ENCODE measurements at regions not wholly inside any gene's neighbourhood (a gene's known extent, or its start where the extent isn't known, plus 50 kb on each side); places are given as distances from the start of the nearest gene placed in this dataset.

GRCh38 chrX:65591206-65591605 lies 56.6 kb upstream of the LAS1L start:
- Histone ChIP-seq H2AFZ (ENCODE audit: low read length) (no peak overlapping the region), H3K4me1 (ENCODE audit: control insufficient read depth, extremely low read depth, insufficient read depth, low read length) (no peaks in the 10 kb centered on the region), H3K27me3 (ENCODE audit: control insufficient read depth, insufficient read depth, low read length) (no peaks in the 10 kb centered on the region), H3K4me2 (ENCODE audit: extremely low read depth, insufficient read depth, low read length) (no peak overlapping the region), H3K36me3 (ENCODE audit: control insufficient read depth, insufficient read depth, low read length) (no peaks in the 10 kb centered on the region), H3K4me3 (replicated peaks in 1 of 4; ENCODE audit: control extremely low read depth in 1 of 4, insufficient read depth in 1 of 4, low read depth in 3 of 4, low read length in 4 of 4) (no peak overlapping the region), H3K79me2 (ENCODE audit: control insufficient read depth, insufficient read depth, low read length) (no peaks in the 10 kb centered on the region), H3K9ac (ENCODE audit: insufficient read depth, low read length) (no peak overlapping the region), H3K27ac (ENCODE audit: insufficient read depth, low read length) (no peak overlapping the region), H4K20me1 (ENCODE audit: control insufficient read depth, extremely low read depth, insufficient read depth, low read length) (no peaks in the 10 kb centered on the region), H3K9me3 (ENCODE audit: control insufficient read depth, insufficient read depth, low read depth, low read length) (no peaks in the 10 kb centered on the region)
- TF ChIP-seq EZH2 (IDR thresholded peaks at IDR 0.05; ENCODE audit: low read length, missing control alignments) (no peak), CTCF (conservative IDR thresholded peaks at IDR 0.05 in 1 of 2, IDR thresholded peaks at IDR 0.05 in 1 of 2; ENCODE audit: low read depth in 1 of 2, low read length in 2 of 2) (no peak)
- no peak for DNase-seq (ENCODE audit: low read depth in 2 of 2)

- H3K27me3 ChIP-seq (ENCODE audit: control insufficient read depth, insufficient read depth, low read length), result no peaks in the 10 kb centered on the region
- TF ChIP-seq CTCF (conservative IDR thresholded peaks at IDR 0.05 in 1 of 2, IDR thresholded peaks at IDR 0.05 in 1 of 2; ENCODE audit: low read depth in 1 of 2, low read length in 2 of 2) (no peak), EZH2 (IDR thresholded peaks at IDR 0.05; ENCODE audit: low read length, missing control alignments) (no peak)
- DNase-seq (ENCODE audit: low read depth in 2 of 2), result no peak
- no peaks in the 10 kb centered on the region for H3K9me3 ChIP-seq (ENCODE audit: control insufficient read depth, insufficient read depth, low read depth, low read length)
- peak overlapping the region in 1 of 4 experiments; percentile 53 for H3K4me3 ChIP-seq (replicated peaks in 1 of 4; ENCODE audit: control extremely low read depth in 1 of 4, insufficient read depth in 1 of 4, low read depth in 3 of 4, low read length in 4 of 4)
- no peak overlapping the region for H2AFZ ChIP-seq (ENCODE audit: low read length)
- no peaks in the 10 kb centered on the region for H4K20me1 ChIP-seq (ENCODE audit: control insufficient read depth, extremely low read depth, insufficient read depth, low read length)
- H3K36me3 ChIP-seq (ENCODE audit: control insufficient read depth, insufficient read depth, low read length), result no peaks in the 10 kb centered on the region
- no peak overlapping the region for H3K9ac ChIP-seq (ENCODE audit: insufficient read depth, low read length)
- H3K79me2 ChIP-seq (ENCODE audit: control insufficient read depth, insufficient read depth, low read length), result no peaks in the 10 kb centered on the region
- no peaks in the 10 kb centered on the region for H3K4me1 ChIP-seq (ENCODE audit: control insufficient read depth, extremely low read depth, insufficient read depth, low read length)
- H3K27ac ChIP-seq (ENCODE audit: insufficient read depth, low read length), result no peak overlapping the region
- H3K4me2 ChIP-seq (ENCODE audit: extremely low read depth, insufficient read depth, low read length), result no peak overlapping the region
Observed at GRCh38 chrX:65589304-65589703, 54.7 kb upstream of the LAS1L start.

- H3K4me3 ChIP-seq (replicated peaks in 1 of 4; ENCODE audit: control extremely low read depth in 1 of 4, insufficient read depth in 1 of 4, low read depth in 3 of 4, low read length in 4 of 4), result peak overlapping the region in 2 of 4 experiments; percentile 23 to 53
Observed at GRCh38 chrX:65588795-65589194, 54.2 kb upstream of the LAS1L start.

More at GRCh38 chrX:65588795-65589194, 54.2 kb upstream of the LAS1L start:
- Histone ChIP-seq H3K4me1 (ENCODE audit: control insufficient read depth, extremely low read depth, insufficient read depth, low read length) (no peaks in the 10 kb centered on the region), H4K20me1 (ENCODE audit: control insufficient read depth, extremely low read depth, insufficient read depth, low read length) (no peaks in the 10 kb centered on the region), H3K9me3 (ENCODE audit: control insufficient read depth, insufficient read depth, low read depth, low read length) (no peaks in the 10 kb centered on the region), H2AFZ (ENCODE audit: low read length) (no peak overlapping the region), H3K36me3 (ENCODE audit: control insufficient read depth, insufficient read depth, low read length) (no peaks in the 10 kb centered on the region), H3K4me2 (ENCODE audit: extremely low read depth, insufficient read depth, low read length) (peak overlapping the region; percentile 51), H3K79me2 (ENCODE audit: control insufficient read depth, insufficient read depth, low read length) (no peaks in the 10 kb centered on the region), H3K27ac (ENCODE audit: insufficient read depth, low read length) (no peak overlapping the region), H3K27me3 (ENCODE audit: control insufficient read depth, insufficient read depth, low read length) (no peaks in the 10 kb centered on the region), H3K9ac (ENCODE audit: insufficient read depth, low read length) (no peak overlapping the region)
- DNase-seq (ENCODE audit: low read depth in 2 of 2), result no peak
- TF ChIP-seq EZH2 (IDR thresholded peaks at IDR 0.05; ENCODE audit: low read length, missing control alignments), result no peak
- TF ChIP-seq CTCF (conservative IDR thresholded peaks at IDR 0.05 in 1 of 2, IDR thresholded peaks at IDR 0.05 in 1 of 2; ENCODE audit: low read depth in 1 of 2, low read length in 2 of 2), result no peak

All from fibroblast of lung (primary cell).